ENCODE measurements at regions not wholly inside any gene's neighbourhood (a gene's known extent, or its start where the extent isn't known, plus 50 kb on each side); places are given as distances from the start of the nearest gene placed in this dataset.
"Not testable (repeated sequence)": the region's sequence is repeated elsewhere in the genome, so short reads cannot be mapped to it uniquely, and the experiment has no call there.

DNA sequence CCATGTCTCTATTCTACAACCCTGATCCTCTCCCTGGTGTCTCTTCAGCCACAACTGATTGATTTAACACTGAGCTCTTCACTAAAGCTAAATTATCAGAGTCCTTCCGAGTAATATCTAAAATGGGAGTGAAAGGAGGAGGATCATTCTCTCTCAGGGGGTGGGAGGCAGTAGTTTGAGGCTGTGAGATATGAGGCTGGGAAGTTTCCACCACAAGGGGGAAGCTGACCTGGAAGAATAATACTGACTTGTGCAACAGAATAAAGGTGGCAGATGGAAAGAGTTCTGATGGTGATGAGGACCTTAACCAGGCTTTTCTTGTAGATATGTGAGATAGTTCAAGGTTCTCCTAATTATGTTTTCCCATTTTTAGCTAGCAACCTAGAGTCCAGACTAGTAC, 241.6 kb upstream of the VKORC1L1 start:
- DNase-seq, result not testable (repeated sequence)

DNA sequence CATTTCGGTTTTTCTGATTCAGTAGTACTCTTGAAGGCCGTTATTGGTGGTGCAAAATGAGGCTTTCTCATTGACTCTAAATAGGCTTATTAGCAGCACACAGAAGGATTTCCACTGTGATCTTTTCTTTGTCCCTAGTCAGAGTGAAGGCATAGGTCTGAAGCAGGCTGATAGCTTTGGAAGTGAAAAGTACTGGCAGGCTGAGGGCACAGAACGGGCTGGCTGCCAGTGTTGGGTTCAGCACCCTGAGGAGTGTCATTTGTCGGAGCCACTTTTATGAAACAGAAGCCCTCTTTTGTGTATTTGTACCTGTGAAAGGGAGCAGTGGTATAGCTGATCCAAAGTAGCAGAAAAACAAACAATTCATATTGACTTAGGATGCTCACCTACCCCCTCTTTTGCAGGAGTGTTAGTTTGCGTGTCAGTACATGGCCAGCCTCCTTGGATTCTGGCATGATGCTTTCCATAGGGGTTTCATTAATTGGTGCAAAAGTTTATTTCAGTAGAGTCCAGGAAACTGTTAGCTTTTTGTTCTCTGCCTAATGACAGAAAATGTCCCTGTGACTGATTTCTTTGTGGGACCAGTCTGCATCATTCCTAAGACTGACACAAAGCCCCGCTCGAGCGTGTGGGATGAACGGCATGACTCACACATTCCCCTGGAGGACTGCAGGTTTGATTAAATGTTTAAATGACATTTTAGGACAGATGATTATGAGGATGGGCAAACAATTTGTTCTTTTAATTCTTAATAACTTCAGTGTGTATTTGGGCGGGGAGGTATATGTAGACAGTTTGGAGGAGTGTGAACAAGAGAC, 239.1 kb upstream of the VKORC1L1 start:
- DNase-seq, result not testable (repeated sequence)

DNA sequence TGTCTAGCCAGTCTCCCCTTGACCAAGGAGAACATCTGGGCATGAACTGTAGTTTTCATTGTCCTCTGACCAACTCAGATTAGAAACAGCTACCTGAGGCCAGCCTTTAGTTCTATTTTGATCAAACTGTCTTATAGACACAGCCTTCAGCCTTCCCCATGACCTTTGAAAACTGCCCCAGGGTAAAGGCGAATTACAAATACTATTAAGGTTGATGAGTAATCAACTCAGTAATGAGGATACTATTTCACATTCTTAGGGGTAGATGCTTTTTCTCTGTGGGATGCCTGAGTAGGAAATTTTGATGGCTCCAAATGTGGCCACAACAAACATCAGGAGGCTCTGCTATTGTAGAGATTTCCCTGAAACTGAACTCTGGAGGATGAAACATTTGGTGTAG, 234.0 kb upstream of the VKORC1L1 start:
- not testable (repeated sequence) for DNase-seq

DNA sequence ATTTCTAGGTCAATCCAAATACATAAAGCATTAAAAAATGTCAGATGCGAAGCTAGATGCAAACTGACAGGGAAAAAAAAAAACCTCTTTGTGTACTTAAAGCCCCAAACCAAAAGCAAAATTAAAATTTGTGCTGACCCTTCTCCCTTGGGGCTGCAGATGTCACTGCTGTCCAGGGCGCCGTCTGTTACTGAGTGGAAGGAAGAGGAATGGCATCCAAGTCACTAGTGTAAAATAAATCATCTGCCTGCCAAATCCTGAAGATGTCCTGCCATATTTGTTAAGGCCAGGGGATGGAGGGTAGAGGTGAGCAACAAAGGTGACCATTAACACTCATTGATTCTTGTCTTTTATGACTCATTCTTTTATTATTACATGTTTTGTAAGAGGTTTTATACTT, 233.2 kb upstream of the VKORC1L1 start:
- not testable (repeated sequence) for DNase-seq

- DNase-seq, result not testable (repeated sequence)
These were observed 229.4 kb upstream of the VKORC1L1 start for GRCh38 chr7:65643498-65643897.

DNA sequence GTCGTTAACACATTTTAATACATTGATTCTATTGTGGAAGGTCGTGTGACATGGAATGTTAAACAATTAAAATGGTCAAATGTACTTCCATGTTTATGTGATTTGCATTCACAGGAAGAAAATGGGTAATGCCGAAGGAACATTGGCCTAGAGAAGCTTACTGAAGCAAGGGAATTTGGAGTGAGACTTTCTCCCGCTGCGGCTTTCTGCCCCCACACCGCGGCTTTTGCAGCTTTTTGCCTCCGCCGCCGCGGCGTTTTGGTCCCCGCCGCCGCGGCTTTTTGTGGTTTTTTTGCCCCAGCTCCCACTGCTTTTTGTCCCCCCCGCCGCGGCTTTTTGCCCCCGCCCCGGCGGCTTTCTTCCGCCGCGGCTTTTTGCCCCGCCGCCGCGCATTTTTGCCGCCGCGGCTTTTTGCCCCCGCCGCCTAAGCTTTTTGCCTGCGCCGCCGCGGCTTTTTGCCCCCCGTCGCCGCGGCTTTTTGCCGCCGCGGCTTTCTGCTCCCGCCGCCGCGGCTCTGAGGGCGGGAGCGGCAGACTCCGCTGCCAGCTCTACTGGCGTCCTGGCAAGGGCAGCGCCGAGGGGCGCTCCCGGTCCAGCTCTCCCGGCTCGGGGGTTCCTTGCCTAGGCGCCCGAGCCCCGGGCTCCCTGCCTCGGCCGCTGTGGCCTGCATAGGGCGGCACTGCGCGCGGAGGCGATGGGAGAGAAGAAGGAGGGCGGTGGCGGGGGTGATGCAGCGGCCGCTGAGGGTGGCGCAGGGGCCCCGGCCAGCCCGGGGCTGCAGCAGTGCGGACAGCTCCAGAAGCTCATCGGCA, 225.5 kb upstream of the VKORC1L1 start:
- not testable (repeated sequence) for DNase-seq

GRCh38 chr7:65651174-65651573, 221.7 kb upstream of the VKORC1L1 start:
- not testable (repeated sequence) for DNase-seq

DNA sequence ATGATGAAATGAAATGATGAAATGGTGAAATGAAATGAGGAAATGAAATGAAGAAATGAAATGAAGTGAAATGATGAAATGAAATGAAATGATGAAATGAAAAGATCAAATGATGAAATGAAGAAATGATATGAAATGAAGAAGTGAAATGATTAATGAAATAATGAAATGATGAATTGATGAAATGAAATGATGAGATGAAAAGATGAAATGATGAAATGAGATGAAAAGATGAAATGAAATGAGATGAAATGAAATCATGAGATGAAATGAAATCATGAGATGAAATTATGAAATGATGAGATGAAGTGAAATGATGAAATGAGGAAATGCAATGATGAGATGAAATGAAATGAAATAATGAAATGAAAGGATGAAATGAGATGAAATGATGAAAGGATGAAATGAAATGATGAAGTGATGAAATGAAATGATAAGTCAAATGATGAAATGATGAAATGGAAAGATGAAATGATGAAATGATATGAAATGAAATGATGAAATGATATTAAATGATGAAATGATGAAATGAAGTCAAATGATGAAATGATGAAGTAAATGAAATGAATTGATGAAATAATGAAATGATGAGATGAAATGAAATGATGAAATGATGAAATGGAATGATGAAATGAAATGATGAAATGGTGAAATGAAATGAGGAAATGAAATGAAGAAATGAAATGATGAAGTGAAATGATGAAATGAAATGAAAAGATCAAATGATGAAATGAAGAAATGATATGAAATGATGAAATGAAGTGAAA, 220.9 kb upstream of the VKORC1L1 start:
- not testable (repeated sequence) for DNase-seq

GRCh38 chr7:65652669-65653068, 220.2 kb upstream of the VKORC1L1 start:
- DNase-seq, result not testable (repeated sequence)

DNA sequence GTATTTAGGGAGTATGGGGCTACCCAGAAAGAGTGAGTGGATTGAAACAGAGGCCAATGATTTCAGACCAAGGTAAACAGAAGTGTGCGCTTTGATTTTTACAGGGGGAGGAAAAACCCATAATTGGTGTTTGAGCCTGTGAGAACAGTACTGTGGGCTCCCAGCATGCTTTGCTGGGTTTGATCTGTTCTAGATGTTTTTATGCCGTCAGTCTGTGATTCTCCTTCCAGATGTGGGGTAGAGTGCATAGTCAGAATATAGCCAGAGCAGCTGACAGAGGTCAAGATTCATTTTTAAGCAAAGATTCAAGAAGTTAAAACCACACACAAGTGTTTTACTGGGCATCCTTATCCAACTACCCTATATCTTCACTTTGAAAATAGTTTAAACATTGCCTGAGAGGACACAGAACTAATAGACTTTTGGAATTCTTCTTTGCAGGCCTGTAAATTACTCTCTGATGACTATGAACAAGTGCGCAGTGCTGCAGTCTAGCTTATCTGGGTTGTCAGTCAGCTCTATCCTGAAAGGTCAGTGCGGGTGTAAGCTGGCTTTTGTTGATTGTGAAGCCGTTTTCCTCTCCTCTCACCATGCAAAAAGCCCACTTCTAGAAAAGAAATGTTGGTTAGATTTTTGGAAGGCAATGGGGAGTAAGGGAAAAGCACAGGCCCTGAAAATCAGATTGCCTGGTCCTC, 216.2 kb upstream of the VKORC1L1 start:
- DNase-seq, result not testable (repeated sequence)

DNA sequence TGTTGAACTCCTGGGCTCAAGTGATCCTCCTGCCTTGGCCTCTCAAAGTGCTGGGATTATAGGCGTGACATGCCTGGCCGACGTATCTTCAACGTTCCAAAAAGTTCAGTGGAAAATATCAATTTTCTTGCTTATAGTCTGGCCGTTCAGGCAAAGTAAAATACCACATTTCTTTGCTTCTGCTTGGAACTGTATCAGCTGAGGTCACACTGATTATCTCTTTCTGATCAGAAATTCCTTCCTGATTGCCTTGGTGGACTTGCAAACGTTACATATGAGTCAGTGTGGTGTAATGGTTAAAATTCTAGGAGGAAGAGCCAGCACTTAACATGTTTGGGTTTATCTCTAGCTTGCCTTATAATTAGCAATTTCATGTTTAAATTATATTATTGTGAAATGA, 189.5 kb upstream of the VKORC1L1 start:
- not testable (repeated sequence) for DNase-seq

- DNase-seq, result not testable (repeated sequence)
These were observed 173.7 kb upstream of the VKORC1L1 start for GRCh38 chr7:65699026-65699714.

DNA sequence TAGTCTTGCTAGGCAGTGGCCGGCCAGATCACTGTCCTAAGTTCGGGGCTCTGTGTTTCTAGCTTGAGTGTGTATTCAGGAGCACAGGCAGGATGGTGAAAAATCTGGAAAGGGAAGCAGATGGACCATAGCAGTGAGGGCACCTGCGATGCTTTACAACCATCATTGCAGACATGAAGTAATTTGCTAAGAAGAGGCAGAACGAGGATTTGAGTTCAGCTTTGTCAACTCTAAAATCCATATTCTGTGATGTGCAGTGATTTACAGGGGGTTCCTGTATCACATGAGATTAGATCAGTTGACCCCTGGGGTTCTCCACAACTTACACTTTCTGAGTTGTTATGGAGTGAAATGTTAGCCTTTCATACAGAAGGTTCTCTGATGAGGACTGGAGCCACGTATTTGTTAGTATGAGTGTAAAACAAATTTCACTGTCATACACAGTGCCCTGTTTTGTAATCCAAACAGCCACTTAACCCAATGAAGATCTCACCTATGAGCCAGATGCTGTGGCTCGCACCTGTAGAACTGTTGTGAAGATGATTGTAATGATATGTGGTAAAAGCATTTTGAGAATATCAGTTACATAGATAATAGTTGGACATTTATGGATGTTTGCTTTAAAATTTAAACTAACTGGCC, 173.0 kb upstream of the VKORC1L1 start:
- not testable (repeated sequence) for DNase-seq

DNA sequence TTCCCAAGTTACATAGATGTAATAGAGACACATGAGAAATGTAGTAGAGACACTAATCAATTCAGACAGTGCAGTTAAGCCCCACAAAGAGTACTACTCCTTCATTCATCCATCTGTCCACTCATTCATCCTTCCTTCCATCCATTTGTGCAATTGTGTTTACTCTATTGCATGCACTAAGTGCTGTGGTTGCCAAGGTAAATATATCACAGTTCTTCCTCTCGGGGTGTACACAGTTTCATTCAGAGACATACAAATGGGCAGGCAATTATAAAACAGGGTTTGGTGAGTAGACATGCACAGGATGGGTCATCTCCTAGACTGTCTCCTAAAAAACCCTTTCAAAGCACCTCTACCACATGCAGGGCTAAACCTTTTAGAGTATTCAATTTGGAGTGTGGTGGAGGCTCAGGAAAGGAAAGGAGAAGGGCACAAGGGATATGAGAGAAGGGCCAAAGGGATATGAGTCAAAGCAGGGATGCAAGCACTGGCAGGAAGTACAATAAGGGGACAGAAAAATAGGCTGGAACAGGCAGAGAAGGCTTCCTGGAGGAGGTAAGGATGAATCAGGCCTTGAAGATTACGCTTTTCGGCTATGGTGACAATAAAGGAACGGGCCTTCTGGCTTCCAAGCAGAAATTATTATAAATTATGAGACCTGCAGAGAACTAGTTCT, 153.6 kb upstream of the VKORC1L1 start:
- not testable (repeated sequence) for DNase-seq

GRCh38 chr7:65722361-65722792, 150.5 kb upstream of the VKORC1L1 start:
- DNase-seq, result peak; percentile 60

GRCh38 chr7:65727182-65727581, 145.7 kb upstream of the VKORC1L1 start:
- not testable (repeated sequence) for DNase-seq

GRCh38 chr7:65731129-65731528, 141.7 kb upstream of the VKORC1L1 start:
- DNase-seq, result no peak

- DNase-seq, result peak; percentile 22
These were observed 141.3 kb upstream of the VKORC1L1 start for GRCh38 chr7:65731562-65732035.

GRCh38 chr7:65744406-65744805, 128.5 kb upstream of the VKORC1L1 start:
- DNase-seq, result no peak

DNA sequence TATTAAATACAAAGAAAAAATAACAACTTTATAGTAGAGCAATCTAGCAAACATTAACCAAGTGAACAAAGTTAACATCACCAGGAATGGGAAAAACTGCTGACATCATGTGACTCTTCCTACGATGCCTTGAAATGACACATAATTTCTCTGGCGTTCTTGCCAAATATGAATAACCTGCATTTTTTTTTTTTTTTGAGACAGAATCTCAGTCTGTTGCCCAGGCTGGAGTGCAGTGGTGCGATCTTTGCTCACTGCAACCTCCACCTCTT, 126.5 kb upstream of the VKORC1L1 start:
- DNase-seq, result no peak

DNA sequence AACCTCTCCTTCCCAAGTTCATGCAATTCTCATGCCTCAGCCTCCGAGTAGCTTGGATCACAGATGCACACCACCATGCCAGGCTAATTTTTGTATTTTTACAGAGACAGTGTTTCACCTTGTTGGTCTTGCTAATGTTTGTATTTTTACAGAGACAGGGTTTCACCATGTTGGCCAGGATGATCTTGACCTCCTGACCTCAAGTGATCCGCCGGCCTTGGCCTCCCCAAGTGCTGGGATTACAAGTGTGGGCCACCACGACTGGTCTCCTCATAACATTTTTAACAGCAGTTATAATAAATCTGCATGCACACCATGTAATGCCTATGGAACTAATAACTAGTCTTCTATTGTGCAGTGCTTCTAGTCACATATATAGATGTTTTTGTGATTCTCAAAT, 123.8 kb upstream of the VKORC1L1 start:
- no peak for DNase-seq

Data from stimulated activated CD4-positive, alpha-beta T cell treated with anti-CD3 and anti-CD28 coated beads, Interleukin-1b, Interleukin-23, amount 100 ng/mL, for 48 hours (primary cell).